Activated CD4-positive, alpha-beta T cell treated with anti-CD3 and anti-CD28 coated beads, Interleukin-2, amount 50 U/mL, for 24 hours (primary cell): ENCODE measurements at regions not wholly inside any gene's neighbourhood (a gene's known extent, or its start where the extent isn't known, plus 50 kb on each side); places are given as distances from the start of the nearest gene placed in this dataset.

Experiments used
- DNase-seq, 2 donors: peaks; one replicate each; pipeline ENCODE4 v3.0.0-alpha.2; 2020; ENCODE audit warnings: low read depth in 1 of 2, low spot score in 1 of 2

- no peak for DNase-seq
These were observed 401.6 kb downstream of the NPIPA7 start for GRCh38 chr16:16780588-16780987.

GRCh38 chr16:16782153-16782552 is 403.2 kb downstream of the NPIPA7 start:
- DNase-seq = no peak

GRCh38 chr16:16788004-16788403 is 409.1 kb downstream of the NPIPA7 start:
- DNase-seq = no peak

- no peak for DNase-seq
These were observed 411.7 kb downstream of the NPIPA7 start for GRCh38 chr16:16790597-16790996.

- DNase-seq = no peak
These were observed 412.1 kb downstream of the NPIPA7 start for GRCh38 chr16:16791051-16791450.

GRCh38 chr16:16797239-16797638 is 418.3 kb downstream of the NPIPA7 start:
- no peak for DNase-seq

- DNase-seq = no peak
These were observed 419.6 kb downstream of the NPIPA7 start for GRCh38 chr16:16798504-16798903.

- no peak for DNase-seq
These were observed 426.9 kb downstream of the NPIPA7 start for GRCh38 chr16:16805809-16806208.

GRCh38 chr16:16815641-16816040 is 436.7 kb downstream of the NPIPA7 start:
- no peak for DNase-seq

- no peak for DNase-seq
These were observed 438.3 kb downstream of the NPIPA7 start for GRCh38 chr16:16817196-16817595.

GRCh38 chr16:16821261-16821660 is 442.3 kb downstream of the NPIPA7 start:
- no peak for DNase-seq

GRCh38 chr16:16828913-16829398 is 450.0 kb downstream of the NPIPA7 start:
- DNase-seq = peak in 1 of 2 donors; percentile 5

- DNase-seq = no peak
These were observed 451.5 kb downstream of the NPIPA7 start for GRCh38 chr16:16830401-16830800.

- no peak for DNase-seq
These were observed 452.0 kb downstream of the NPIPA7 start for GRCh38 chr16:16830973-16831372.

- DNase-seq = no peak
These were observed 454.2 kb downstream of the NPIPA7 start for GRCh38 chr16:16833165-16833564.

GRCh38 chr16:16850274-16850673 is 471.3 kb downstream of the NPIPA7 start:
- no peak for DNase-seq

- no peak for DNase-seq
These were observed 478.1 kb downstream of the NPIPA7 start for GRCh38 chr16:16857012-16857411.

GRCh38 chr16:16857603-16858283 is 478.8 kb downstream of the NPIPA7 start:
- DNase-seq = no peak

- peak; percentile 7 to 46 for DNase-seq
These were observed 482.6 kb downstream of the NPIPA7 start for GRCh38 chr16:16861546-16861945.

- DNase-seq = no peak
These were observed 484.7 kb downstream of the NPIPA7 start for GRCh38 chr16:16863672-16864071.

GRCh38 chr16:16864536-16864935 is 485.6 kb downstream of the NPIPA7 start:
- DNase-seq = no peak

GRCh38 chr16:16865374-16865773 is 486.4 kb downstream of the NPIPA7 start:
- DNase-seq = no peak

GRCh38 chr16:16867973-16868372 is 489.0 kb downstream of the NPIPA7 start:
- DNase-seq = no peak
